HFFc6 (cell line): ENCODE measurements at regions not wholly inside any gene's neighbourhood (a gene's known extent, or its start where the extent isn't known, plus 50 kb on each side); places are given as distances from the start of the nearest gene placed in this dataset.

Experiments used
- DNase-seq: peaks from one replicate; pipeline ENCODE4 v3.0.0-alpha.2; 2018
- H3K27ac Mint-ChIP-seq: 2 replicates; pipeline ENCODE4 v1.8.0; 2020; ENCODE audit warnings: mild to moderate bottlenecking, mixed read lengths
- H3K27me3 Mint-ChIP-seq: 2 replicates; pipeline ENCODE4 v1.8.0; 2021; ENCODE audit warnings: mild to moderate bottlenecking, moderate library complexity, mixed read lengths; ENCODE audit not compliant: insufficient read depth
- H3K36me3 Mint-ChIP-seq: 2 replicates; pipeline ENCODE4 v1.8.0; 2021; ENCODE audit warnings: low read depth, mixed read lengths
- H3K4me1 Mint-ChIP-seq: 2 replicates; pipeline ENCODE4 v1.8.0; 2020; ENCODE audit warnings: low read depth, mixed read lengths
- H3K4me3 Mint-ChIP-seq: 2 replicates; pipeline ENCODE4 v1.8.0; 2020; ENCODE audit warnings: mild to moderate bottlenecking, moderate library complexity, mixed read lengths
- H3K9me3 Mint-ChIP-seq: 2 replicates; pipeline ENCODE4 v1.8.0; 2020; ENCODE audit warnings: mild to moderate bottlenecking, mixed read lengths
- TF ChIP-seq, protein P1 (sequence below): fragments of 200-600 bp; sonication (generic); IDR thresholded peaks from 2 replicates; pipeline ENCODE4 v1.5.0; 2021; ENCODE audit warnings: antibody characterized with exemption, mild to moderate bottlenecking

DNA sequence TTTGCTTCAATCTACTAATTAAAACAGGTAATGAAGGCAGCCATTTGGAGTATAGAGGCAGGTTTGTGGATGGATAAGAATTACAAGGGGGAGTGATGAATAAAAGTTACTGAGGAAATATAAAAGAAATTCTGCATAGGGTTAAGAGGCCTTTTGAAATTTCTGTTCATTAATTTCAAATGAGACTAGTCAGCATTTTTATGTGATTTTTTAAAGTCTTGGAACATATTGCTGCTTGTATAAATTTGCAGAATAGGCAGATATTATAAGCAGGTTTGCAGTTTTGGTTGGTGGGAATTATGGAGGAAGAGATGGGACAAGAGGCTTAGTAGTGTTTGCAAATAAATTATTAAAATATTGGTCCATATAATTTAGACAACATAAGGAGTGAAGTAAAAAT, 750.4 kb upstream of the AGA start:
- TF ChIP-seq, protein P1, sequence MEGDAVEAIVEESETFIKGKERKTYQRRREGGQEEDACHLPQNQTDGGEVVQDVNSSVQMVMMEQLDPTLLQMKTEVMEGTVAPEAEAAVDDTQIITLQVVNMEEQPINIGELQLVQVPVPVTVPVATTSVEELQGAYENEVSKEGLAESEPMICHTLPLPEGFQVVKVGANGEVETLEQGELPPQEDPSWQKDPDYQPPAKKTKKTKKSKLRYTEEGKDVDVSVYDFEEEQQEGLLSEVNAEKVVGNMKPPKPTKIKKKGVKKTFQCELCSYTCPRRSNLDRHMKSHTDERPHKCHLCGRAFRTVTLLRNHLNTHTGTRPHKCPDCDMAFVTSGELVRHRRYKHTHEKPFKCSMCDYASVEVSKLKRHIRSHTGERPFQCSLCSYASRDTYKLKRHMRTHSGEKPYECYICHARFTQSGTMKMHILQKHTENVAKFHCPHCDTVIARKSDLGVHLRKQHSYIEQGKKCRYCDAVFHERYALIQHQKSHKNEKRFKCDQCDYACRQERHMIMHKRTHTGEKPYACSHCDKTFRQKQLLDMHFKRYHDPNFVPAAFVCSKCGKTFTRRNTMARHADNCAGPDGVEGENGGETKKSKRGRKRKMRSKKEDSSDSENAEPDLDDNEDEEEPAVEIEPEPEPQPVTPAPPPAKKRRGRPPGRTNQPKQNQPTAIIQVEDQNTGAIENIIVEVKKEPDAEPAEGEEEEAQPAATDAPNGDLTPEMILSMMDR = no peak
- no peak overlapping the region for H3K27ac Mint-ChIP-seq
- H3K27me3 Mint-ChIP-seq = no peaks in the 10 kb centered on the region
- no peak overlapping the region for H3K4me3 Mint-ChIP-seq
- H3K9me3 Mint-ChIP-seq = peaks cover 6% of the 10 kb centered on the region; the same call in 1 of the 2 replicates
- no peak for DNase-seq
- H3K4me1 Mint-ChIP-seq = peaks cover 6% of the 10 kb centered on the region; the same call in 1 of the 2 replicates
- H3K36me3 Mint-ChIP-seq = no peaks in the 10 kb centered on the region

DNA sequence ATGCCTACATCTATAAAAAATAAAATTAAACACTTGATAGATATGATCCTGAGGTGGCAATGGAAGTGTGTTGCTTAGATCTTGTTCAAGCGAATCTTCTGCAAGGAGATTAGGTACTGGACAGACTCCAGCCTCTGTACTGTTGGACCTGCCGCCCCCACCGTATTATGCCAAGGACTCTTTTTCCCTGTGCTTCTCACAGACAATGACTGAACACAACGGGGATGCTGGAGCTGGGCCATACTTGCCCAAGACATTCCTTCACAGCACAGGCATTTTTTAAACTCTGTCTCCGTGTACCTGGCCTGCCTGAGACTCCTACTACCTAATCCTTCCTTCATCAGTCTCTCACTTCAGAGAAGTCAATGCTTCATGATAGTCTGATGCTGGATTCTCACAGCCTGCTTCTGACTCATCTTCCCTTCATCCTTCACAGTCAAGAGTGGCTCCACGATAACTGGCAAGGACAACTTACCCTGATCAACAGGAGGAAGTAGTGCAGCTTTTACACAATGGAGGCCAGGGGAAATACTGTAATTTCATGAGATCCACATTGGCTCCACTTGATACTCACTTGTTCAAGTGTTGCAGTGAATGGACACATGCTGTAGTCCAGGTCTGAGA, 754.6 kb upstream of the AGA start:
- H3K27ac Mint-ChIP-seq = no peak overlapping the region
- TF ChIP-seq, protein P1 = no peak
- H3K9me3 Mint-ChIP-seq = peaks cover 13% of the 10 kb centered on the region; the same call in 1 of the 2 replicates
- H3K4me1 Mint-ChIP-seq = peaks cover 19% of the 10 kb centered on the region; the same call in 1 of the 2 replicates
- no peaks in the 10 kb centered on the region for H3K27me3 Mint-ChIP-seq
- no peaks in the 10 kb centered on the region for H3K36me3 Mint-ChIP-seq
- no peak for DNase-seq
- H3K4me3 Mint-ChIP-seq = no peak overlapping the region

DNA sequence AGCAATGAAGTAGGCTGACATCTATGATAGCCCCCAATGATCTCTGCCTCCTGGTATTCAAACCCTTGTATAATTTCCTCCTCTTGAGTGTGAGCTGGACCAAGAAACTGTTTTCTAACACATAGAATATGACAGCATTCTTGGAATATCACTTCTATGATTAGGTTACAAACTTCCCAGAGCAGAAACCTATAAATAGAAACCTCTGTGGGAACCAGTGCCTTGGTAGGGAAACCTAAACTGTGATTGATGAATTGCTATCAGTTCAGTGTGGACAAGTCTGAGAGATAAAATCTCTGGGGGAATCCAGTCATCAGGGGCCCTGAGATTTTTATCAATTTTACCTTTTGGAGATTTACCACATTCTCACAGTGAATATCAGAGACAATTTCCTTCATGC, 756.5 kb upstream of the AGA start:
- DNase-seq = no peak
- peaks cover 19% of the 10 kb centered on the region; the same call in 1 of the 2 replicates for H3K4me1 Mint-ChIP-seq
- peaks cover 11% of the 10 kb centered on the region for H3K9me3 Mint-ChIP-seq
- TF ChIP-seq, protein P1 = no peak
- no peaks in the 10 kb centered on the region for H3K27me3 Mint-ChIP-seq
- no peak overlapping the region; the same call in 1 of the 2 replicates for H3K27ac Mint-ChIP-seq
- H3K4me3 Mint-ChIP-seq = no peak overlapping the region
- no peaks in the 10 kb centered on the region; the same call in 1 of the 2 replicates for H3K36me3 Mint-ChIP-seq

DNA sequence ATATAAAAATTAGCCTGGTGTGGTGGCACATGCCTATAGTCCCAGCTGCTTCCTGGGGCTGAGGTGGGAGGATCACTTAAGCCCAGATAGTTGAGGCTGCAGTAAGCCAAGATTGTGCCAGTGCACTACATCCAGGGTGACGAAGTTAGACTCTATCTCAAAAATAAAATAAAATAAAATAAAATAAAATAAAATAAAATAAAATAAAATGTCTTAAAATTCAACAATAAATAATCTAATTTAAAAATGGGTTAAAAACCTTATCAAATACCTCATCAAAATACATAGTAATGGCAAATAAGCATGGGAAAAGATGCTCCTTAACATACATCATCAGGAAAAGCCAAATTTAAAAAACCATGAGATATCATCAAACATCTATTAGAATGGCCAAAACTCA, 760.2 kb upstream of the AGA start:
- no peak overlapping the region for H3K4me3 Mint-ChIP-seq
- H3K27me3 Mint-ChIP-seq = no peaks in the 10 kb centered on the region
- no peak overlapping the region for H3K27ac Mint-ChIP-seq
- peaks cover 11% of the 10 kb centered on the region for H3K9me3 Mint-ChIP-seq
- no peak for DNase-seq
- H3K36me3 Mint-ChIP-seq = no peaks in the 10 kb centered on the region; the same call in 1 of the 2 replicates
- H3K4me1 Mint-ChIP-seq = peaks cover 17% of the 10 kb centered on the region; the same call in 1 of the 2 replicates
- TF ChIP-seq, protein P1 = no peak

DNA sequence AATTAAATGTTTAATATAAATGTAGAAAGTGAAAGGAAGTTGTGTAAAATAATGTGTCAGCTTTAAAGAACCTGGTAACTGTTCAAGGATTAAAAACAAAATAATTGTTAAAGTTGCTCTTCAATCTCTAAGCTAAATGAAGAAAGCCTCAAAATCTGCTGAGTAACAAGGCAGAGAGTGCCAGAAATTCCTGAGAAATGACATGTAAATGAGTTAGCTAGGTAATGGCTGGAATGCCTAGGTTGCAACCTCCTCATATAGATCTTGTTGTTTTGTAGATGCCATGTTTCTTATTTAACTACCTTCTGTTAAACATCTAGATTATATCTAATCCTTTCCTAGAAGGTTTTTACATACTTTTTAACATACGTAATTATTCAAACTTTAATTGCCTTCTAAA, 763.6 kb upstream of the AGA start:
- Mint-ChIP-seq H3K9me3 (peaks cover 10% of the 10 kb centered on the region), H3K4me1 (peaks cover 9% of the 10 kb centered on the region; the same call in 1 of the 2 replicates), H3K27me3 (no peaks in the 10 kb centered on the region; the same call in 1 of the 2 replicates), H3K27ac (no peak overlapping the region), H3K4me3 (no peak overlapping the region), H3K36me3 (no peaks in the 10 kb centered on the region; the same call in 1 of the 2 replicates)
- TF ChIP-seq, protein P1 = no peak
- no peak for DNase-seq
